ENCODE measurements at regions not wholly inside any gene's neighbourhood (a gene's known extent, or its start where the extent isn't known, plus 50 kb on each side); places are given as distances from the start of the nearest gene placed in this dataset.
A peak's percentile ranks its signal among the peaks of the same experiment; 100 is the strongest.

DNA sequence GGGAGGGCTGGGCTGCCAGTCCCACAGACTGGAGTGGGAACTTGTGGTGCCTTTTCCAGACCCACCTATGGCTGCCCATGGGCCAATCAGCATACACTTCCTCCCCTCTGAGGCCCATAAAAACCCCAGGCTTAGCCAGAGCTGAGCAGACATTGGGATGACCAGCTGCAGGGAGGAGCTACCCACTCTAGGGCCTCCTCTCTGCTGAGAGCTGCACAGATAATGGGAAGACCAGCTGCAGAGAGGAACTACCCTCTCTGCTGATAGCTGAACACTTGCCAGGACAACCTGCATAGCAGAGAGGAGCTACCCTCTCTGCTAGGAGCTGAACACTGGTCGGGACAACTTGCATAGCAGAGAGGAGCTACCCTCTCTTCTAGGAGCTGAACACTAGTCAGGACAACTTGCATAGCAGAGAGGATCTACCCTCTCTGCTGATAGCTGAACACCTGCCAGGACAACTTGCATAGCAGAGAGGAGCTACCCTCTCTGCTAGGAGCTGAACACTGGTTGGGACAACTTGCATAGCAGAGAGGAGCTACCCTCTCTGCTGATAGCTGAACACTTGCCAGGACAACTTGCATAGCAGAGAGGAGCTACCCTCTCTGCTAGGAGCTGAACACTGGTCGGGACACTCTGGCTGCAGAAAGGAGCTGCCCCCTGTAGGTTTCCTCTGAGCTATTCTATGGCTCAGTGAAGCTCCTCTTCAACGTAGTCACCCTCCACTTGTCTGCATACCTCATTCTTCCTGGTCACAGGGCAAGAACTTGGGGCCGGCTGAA is 88.3 kb upstream of the CACUL1 start:
- in situ Hi-C loops (cut with MboI; ENCODE audit: low sequenced_read_pairs, unreplicated experiment): no loop called here
- no peak for DNase-seq (ENCODE audit: low spot score)
- TF ChIP-seq, protein P1, sequence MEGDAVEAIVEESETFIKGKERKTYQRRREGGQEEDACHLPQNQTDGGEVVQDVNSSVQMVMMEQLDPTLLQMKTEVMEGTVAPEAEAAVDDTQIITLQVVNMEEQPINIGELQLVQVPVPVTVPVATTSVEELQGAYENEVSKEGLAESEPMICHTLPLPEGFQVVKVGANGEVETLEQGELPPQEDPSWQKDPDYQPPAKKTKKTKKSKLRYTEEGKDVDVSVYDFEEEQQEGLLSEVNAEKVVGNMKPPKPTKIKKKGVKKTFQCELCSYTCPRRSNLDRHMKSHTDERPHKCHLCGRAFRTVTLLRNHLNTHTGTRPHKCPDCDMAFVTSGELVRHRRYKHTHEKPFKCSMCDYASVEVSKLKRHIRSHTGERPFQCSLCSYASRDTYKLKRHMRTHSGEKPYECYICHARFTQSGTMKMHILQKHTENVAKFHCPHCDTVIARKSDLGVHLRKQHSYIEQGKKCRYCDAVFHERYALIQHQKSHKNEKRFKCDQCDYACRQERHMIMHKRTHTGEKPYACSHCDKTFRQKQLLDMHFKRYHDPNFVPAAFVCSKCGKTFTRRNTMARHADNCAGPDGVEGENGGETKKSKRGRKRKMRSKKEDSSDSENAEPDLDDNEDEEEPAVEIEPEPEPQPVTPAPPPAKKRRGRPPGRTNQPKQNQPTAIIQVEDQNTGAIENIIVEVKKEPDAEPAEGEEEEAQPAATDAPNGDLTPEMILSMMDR (IDR thresholded peaks at IDR 0.05; ENCODE audit: borderline replicate concordance, control extremely low read depth, extremely low read depth, insufficient read depth, missing control alignments): no peak

DNA sequence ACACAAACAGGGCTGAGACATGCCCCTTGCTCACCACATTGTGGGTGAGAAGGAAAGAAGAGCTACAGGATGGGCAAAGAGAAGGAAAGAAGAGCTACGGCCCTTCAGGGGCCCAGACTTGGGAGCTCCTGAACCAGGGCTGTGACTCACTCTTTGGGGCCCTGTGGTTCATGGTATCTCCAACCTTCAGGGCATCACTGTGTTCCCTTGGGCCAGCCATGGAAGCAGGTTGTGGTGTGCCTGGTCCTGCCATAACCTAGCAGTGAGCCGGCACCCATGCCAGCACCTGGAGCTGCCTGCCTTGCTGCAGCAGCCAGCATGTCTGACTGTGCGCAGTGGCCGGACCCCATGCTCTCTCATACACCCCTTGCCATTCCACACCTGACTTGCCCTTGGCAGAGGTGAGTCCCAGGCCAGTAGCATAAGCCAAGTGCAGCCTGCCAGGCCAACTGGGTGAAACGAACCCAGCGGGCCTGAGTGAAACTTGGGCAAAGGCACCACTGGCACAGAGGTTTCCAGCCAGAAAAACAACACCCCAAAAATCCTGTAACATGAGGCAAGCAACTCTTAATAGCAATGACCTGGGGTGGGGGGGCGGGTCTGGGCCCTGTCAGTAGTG is 89.0 kb upstream of the CACUL1 start:
- in situ Hi-C loops (cut with MboI; ENCODE audit: low sequenced_read_pairs, unreplicated experiment): no loop called here
- TF ChIP-seq, protein P1 (IDR thresholded peaks at IDR 0.05; ENCODE audit: borderline replicate concordance, control extremely low read depth, extremely low read depth, insufficient read depth, missing control alignments): no peak
- DNase-seq (ENCODE audit: low spot score): no peak

DNA sequence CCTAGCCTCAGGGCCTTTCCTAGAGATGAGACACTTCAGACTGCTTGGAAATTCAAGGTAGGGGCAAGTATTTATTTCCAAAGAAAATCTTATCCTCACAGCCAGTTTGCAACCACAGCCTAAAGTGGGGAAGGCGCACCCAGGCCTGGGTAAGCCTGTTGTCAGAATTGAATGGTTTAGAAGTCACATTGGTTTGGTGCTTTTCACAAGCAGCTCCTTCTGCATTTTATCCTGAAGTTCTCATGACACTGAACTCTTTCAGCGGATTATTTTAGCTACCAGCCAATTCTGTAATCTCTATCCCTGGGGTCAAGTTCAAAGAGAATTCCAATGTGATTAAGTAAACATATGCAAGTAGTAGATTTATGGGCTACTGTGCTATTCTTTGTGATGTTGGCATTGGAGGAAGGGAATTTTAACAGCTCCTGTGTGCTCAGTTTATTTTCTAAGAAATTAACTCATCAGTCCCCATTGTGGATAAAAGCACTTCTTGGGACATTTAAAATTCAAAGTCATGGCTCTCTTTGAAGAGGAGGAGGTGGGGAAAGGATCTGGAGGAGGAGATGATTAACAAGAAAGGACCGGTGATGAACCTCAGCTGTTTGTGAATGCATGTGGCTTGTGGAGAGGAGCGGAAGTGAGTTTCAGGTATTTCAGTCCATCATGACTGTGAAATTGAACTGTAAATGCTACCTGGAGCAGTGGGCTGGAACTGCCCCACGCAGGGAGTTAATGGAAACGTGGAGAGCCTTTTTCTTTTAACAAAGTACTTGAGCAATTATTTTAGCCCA is 90.2 kb upstream of the CACUL1 start:
- TF ChIP-seq, protein P1 (IDR thresholded peaks at IDR 0.05; ENCODE audit: borderline replicate concordance, control extremely low read depth, extremely low read depth, insufficient read depth, missing control alignments): no peak
- in situ Hi-C loops (cut with MboI; ENCODE audit: low sequenced_read_pairs, unreplicated experiment): no loop called here
- no peak for DNase-seq (ENCODE audit: low spot score)

DNA sequence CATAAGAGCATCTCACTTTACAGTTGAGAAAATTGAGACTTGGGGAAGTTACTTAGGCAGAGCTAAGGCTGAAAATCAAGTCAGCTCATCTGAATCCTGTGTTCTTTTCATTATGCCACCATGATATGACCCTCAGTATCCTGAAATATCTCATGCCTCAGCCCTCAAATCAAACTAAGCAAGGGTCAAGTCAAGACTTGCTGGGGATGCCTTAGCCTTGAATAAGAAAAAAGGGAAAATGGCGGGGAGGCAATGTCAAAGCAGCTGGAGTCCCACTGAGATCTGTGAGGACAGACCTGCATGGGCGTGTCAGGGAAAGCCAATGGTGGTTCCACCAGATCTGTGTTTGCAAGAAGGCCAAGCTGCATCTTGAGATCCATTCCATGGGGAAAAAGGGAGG is 91.0 kb upstream of the CACUL1 start:
- TF ChIP-seq, protein P1 (IDR thresholded peaks at IDR 0.05; ENCODE audit: borderline replicate concordance, control extremely low read depth, extremely low read depth, insufficient read depth, missing control alignments): no peak
- no peak for DNase-seq (ENCODE audit: low spot score)
- in situ Hi-C loops (cut with MboI; ENCODE audit: low sequenced_read_pairs, unreplicated experiment): no loop called here

DNA sequence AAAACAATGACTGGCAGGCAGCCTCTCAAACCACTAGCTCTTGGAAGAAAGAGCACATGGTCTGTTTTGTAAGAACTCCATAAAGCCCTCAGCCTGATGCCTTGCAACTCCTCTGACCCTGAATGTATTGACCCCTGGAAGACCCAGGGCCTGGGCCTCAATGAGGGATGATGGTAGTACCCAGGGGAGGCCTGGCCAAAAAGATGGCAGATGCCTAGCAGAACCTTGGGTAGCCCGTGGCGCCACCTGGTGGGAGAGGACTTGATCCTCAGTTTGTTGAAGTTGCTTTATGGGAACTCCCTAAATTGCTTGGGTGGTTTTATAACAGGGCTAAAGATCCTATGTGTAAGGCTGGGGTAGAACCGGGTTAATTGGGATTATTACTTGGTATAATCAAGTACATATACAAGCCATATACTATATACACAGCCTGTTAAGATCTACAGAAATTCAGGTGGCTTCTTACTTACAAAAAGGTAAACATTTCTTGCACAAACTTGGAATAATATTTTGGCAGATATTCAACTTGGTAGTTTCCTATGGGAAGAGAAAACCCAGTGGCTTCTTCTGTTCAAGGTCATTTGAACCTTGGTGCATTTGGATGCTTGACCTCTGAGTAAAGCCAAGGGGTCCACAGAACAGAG is 95.8 kb upstream of the CACUL1 start:
- in situ Hi-C loops (cut with MboI; ENCODE audit: low sequenced_read_pairs, unreplicated experiment): no loop called here
- DNase-seq (ENCODE audit: low spot score): peak; percentile 62
- TF ChIP-seq, protein P1 (IDR thresholded peaks at IDR 0.05; ENCODE audit: borderline replicate concordance, control extremely low read depth, extremely low read depth, insufficient read depth, missing control alignments): peak; percentile 52

All from GM13976 (cell line).